GM12891 (cell line): ENCODE measurements at regions not wholly inside any gene's neighbourhood (a gene's known extent, or its start where the extent isn't known, plus 50 kb on each side); places are given as distances from the start of the nearest gene placed in this dataset.

Experiments
- PAX5 ChIP-seq: IDR thresholded peaks from 2 replicates; pipeline ENCODE4 v1.6.1; 2011; ENCODE audit warnings: low read length, moderate library complexity, mild to moderate bottlenecking; ENCODE audit not compliant: insufficient read depth, severe bottlenecking
- POLR2A ChIP-seq: IDR thresholded peaks from 2 replicates; pipeline ENCODE4 v1.6.1; 2011; ENCODE audit warnings: low read depth, low read length, control low read depth
- POLR2AphosphoS5 ChIP-seq: IDR thresholded peaks from 2 replicates; pipeline ENCODE4 v1.6.1; 2011; ENCODE audit warnings: low read depth, low read length, control low read depth
- POU2F2 ChIP-seq: IDR thresholded peaks from 2 replicates; pipeline ENCODE4 v1.6.1; 2011; ENCODE audit warnings: low read depth, mild to moderate bottlenecking, control low read depth, low read length, moderate library complexity
- SPI1 ChIP-seq: IDR thresholded peaks from 2 replicates; pipeline ENCODE4 v1.6.1; 2011; ENCODE audit warnings: low read depth, low read length, control low read depth
- TAF1 ChIP-seq: IDR thresholded peaks from 2 replicates; pipeline ENCODE4 v1.6.1; 2011; ENCODE audit warnings: low read depth, low read length, control low read depth

GRCh38 chr2:147051248-147051647 is 793.6 kb upstream of the ACVR2A start:
- TF ChIP-seq POLR2AphosphoS5 = no peak
- no peak for TF ChIP-seq POLR2A
- no peak for TF ChIP-seq TAF1
- no peak for TF ChIP-seq PAX5
- no peak for TF ChIP-seq SPI1
- no peak for TF ChIP-seq POU2F2
